Amniotic stem cell (primary cell): ENCODE measurements at regions not wholly inside any gene's neighbourhood (a gene's known extent, or its start where the extent isn't known, plus 50 kb on each side); places are given as distances from the start of the nearest gene placed in this dataset.

Source experiments
- DNase-seq: peaks from one replicate; lab custom pipeline; 2025; lab: John Stamatoyannopoulos, UW

GRCh38 chrX:10047631-10048030, 80.5 kb downstream of the CLDN34 start:
- DNase-seq: no peak

DNA sequence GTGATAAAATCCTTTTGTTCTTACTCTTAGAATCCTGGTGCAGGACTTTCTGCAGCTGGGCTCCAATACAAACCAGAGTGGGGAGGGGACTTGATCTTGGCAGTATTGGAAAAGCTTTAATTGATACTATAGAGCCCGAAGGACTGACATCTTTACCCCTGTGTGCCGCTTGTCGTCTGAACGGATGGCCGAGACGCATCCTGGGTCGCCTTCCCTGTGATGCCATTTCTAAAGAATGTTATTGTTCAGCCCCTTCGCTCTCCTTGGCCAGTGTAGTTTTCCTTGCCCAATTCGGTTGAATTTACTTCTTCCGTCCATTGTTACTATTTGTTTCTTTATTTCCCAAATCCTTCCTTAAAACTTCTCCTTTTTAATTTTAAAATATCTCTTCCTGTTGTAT, 80.9 kb downstream of the CLDN34 start:
- DNase-seq: no peak

- DNase-seq: no peak
These were observed 81.5 kb downstream of the CLDN34 start for GRCh38 chrX:10048707-10049106.

DNA sequence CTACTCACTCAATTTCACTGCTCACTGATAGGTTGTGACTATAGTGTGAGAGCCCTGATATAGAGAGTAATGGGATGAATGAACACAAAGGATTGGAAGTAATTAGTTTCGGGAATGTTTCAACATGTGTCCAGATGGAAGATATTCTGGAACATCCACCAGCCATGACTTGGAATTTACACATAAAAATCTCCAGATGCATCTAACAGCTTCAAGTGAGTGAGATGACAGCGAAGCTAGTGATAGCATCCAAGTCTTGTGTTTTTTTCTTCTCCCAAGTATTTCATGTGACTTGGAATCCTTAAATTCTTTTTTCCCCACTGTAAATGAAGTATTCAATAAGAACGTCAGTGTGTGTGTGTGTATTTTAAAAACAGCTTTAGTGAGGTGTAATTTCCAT, 82.1 kb downstream of the CLDN34 start:
- DNase-seq: no peak

DNA sequence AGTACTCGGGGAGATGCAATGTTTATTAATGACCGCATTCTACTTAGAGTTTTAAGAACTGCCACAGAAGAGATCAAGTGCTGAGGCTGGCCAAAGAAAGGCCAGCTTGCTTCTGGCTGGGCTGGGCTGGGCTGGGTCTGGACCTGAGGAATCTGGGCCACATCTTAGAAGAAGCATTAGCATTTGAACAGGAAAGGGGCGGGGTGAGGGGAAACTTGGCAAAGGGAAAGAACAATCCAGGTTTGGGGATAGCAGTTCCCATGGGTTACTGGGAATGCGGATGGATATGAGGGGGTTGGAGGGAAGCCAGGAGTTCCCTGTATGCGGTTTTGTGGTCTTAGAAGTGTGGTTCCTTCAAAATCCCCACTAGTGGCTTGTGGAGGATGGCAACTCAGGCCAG, 83.3 kb downstream of the CLDN34 start:
- no peak for DNase-seq

DNA sequence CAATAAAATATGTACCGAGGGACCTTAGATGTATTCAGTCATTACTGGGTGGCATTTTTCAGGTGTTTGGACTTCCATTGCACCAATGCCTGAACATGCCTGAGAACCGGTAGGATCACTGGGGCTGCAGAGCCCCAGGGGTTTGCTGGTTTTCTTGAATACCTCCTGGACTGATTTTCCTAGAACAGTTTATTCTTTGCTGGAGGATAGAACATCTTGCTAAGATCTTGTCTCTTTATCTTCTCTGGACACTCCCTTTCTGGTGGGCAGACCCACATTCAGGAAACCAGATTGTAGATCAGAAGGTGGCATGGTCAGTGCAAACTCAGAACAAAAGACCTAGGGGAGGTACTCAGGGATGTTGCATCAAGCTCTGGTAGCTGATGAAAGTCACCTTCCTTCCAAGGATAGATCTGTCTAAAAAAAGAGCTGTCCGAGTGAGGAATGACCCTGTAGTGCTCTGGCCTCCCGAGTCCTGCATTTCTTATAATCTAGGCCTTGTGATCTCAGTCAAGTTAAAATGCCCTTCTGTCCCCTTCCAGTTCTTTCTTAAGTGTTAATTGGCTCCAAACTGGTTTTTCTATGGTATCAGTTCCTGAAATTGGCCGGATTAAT, 84.8 kb downstream of the CLDN34 start:
- DNase-seq: no peak

- no peak for DNase-seq
These were observed 85.9 kb downstream of the CLDN34 start for GRCh38 chrX:10052906-10053625.

DNA sequence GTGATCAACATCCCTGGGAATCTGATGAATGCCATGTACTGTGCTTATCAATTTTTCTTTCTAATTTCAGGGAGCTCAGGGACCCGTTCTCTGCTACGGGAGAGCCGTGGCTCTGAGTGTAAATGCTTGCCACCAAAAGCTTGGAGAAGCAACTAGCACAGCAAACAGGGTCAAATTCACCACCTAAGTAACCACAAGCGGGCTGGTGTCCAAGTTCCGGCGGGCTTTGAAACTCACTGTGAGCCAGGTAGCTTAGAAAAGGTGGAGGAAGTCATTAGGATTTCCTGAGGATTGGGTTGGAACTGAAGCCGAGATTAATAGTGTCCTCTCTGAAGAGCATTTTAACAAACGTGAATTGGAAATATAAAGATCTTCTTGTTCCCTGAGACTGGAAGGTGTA, 87.2 kb downstream of the CLDN34 start:
- DNase-seq: no peak

GRCh38 chrX:10055430-10055829, 88.3 kb downstream of the CLDN34 start:
- DNase-seq: no peak

DNA sequence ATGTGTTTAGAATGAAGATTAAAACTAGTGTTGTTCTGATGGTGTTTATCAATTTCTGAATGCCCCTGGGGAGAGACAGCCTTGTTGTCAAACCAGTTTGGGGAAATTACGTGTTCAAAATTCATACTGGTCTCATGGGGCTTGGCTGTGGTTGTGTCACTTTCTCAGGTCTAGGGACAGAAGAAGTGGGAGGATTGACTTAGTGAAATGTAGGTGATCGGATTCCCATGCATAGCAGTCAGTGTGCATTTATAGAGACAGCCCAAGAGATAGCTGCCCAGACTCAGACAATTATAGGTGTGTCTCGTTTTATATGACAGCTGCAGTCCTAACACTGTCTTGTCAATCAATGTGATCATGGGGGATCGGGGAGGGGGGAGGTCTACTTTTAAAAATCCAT, 94.4 kb upstream of the CLCN4 start:
- DNase-seq: no peak

DNA sequence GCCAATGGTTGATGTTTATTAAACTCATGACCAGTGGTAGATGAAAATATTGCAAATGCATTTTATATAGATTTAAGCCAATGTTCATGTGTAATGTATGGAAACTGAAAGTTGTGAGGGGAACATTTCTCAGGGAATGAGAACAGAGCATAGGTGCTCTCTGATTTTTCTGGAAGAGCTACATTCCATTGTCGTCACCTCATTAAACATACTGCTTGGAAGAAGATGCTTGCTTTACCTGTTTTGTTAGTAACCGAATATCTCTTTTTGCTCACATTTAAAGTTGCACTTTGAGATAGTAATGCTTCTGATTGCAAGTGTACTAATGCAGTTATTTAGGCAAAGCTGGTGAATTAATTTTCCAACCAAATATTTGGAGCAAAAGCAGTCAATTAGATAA, 93.8 kb upstream of the CLCN4 start:
- no peak for DNase-seq

DNA sequence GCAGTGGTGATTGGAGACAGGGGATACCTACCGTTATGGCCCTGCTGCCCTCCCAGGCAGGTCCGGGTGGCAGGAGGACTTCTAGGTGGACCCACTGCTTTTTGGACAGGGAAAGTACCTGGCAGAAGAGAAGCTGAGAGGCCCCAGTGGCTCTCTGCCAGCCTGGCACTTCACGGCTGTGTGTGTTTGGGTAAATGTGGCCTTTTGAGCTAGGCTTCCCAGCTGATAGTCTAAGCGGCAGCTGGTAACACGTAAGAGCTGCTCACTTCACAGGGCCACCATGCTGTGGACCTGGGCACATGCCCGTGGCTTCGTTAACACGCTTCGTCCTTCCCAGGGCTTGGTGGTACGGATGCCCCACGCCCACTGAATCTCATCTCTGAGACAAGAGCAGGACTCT, 92.0 kb upstream of the CLCN4 start:
- DNase-seq: no peak

- no peak for DNase-seq
These were observed 85.9 kb upstream of the CLCN4 start for GRCh38 chrX:10070714-10071436.

DNA sequence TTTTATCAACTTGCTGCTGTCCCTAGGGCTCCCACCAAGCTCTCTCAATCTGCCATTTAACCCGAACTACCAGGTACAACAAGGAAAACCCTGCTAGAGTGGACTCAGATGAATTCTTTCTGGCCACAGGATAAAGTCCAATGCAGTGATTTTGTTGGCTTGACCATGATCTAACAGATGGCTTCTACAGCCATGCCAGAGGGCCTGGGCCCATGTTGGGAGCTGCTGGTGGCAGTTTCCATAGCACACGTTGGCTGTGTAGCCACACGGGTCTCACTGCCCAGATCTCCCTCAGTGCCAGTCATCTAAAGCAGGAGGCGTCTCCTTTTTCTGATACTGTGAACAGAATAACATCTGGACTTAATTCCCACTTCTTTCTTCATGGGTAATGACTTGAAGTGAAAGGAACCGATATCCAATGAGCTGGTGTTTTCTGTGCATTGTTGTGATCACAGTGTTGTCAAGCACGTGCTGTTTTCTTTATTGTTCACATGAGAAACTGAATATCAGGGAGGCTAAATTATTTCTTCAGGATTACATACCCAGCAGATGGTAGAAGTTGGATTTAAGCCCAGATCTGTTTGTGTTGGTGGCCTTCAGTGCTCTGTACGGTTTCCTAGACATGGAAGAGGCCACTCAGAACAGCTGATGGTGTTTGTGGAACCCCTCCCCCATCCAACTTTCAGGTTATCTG, 85.2 kb upstream of the CLCN4 start:
- no peak for DNase-seq

DNA sequence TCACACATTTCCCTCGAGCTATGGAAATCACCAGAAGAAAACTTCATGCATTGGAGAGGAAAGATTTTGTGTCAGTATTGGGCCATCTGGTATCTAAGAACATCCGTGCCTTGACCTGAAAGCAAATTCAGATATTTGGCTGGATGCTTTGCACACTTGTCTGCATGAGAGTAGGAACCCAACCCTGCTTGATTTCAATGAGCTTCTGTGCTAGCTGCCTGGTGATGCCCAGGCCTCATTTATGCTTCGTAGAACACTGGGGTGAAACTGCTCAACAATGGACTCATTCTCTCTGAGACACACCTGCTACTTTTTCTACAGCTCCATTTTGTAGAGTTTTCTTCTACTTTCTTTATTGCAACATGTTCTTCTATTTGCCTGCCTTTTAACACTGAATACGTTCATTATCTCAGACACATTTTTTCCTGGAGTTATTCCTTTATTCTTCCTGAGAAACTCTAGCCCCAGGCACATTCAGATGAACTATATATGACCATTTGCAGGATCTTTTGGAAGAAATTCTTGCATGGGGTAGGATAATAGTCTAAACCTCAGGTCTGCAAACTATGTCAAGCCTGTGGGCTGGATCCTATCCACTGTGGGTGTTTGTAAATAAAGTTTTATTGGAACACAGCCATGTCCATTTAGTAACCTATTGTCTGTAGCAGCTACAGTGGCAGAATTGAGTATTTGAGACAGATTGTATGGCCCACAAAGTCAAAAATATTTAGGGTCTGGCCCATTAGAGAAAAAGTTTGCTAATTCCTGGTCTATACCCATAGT, 83.8 kb upstream of the CLCN4 start:
- DNase-seq: no peak

- no peak for DNase-seq
These were observed 83.1 kb upstream of the CLCN4 start for GRCh38 chrX:10073671-10074070.

DNA sequence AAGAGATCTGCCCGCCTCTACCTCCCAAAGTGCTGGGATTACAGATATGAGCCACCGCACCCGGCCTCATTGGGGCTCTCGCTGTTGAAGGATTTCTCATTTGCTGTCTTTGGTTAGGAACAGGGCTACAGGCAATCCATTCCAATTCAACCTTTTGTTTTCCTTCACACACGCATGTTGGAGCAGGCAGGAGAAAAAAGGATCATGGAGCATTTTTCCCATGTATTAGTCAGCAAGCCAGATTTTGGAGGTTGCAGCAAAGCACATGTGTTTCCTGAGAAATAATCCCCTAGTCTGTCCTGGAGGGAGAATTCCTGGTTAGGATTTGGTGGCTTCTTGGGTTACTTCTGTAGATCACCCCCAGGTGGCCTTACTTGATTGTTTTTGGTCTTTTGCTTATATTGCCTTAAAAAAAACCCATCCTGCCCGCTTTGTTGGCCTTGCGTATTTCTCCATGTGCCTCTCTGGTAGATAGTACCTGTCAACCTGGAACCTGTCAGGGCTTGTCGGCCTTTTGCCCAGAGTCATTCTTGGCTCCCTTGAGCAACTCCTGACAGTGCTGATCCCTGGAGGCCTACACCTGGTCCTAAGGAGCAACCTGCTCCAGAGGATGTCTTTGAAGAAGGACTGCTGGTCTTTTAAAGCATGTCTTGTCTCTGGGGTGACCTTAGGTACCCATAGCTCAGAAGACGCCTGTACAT, 82.4 kb upstream of the CLCN4 start:
- no peak for DNase-seq

GRCh38 chrX:10076765-10077164, 80.0 kb upstream of the CLCN4 start:
- DNase-seq: no peak

GRCh38 chrX:10077425-10078188, 79.2 kb upstream of the CLCN4 start:
- DNase-seq: no peak

- DNase-seq: no peak
These were observed 78.5 kb upstream of the CLCN4 start for GRCh38 chrX:10078266-10078665.

DNA sequence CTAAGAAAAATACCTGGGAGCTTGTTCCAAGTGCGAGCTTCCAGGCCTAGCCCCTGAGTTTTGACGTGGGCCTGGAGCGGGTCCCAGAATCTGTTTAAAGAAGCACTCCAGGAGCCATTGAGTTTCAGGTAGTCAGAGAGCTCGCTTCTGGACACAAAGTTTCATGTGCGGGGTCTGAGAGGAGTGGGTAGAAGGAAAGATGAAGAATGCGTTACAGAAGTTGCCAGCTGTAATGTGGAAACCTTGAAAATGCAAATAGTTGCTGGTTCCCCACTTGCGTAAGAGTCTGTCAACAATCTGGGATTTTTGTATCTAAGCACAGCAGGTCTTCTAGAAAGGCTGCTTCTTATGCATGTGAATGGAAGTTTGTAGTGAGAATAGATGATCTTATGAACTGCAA, 77.5 kb upstream of the CLCN4 start:
- no peak for DNase-seq
